ENCODE measurements at regions not wholly inside any gene's neighbourhood (a gene's known extent, or its start where the extent isn't known, plus 50 kb on each side); places are given as distances from the start of the nearest gene placed in this dataset.

GRCh38 chr15:93496888-93497287, 407.9 kb upstream of the RGMA start:
- intact Hi-C loops (cut with micrococcal nuclease) = no loop called here

GRCh38 chr15:93495799-93496637, 407.0 kb upstream of the RGMA start:
- intact Hi-C loops (cut with micrococcal nuclease) = no loop called here

GRCh38 chr15:93493172-93493571, 404.2 kb upstream of the RGMA start:
- intact Hi-C loops (cut with micrococcal nuclease) = no loop called here

DNA sequence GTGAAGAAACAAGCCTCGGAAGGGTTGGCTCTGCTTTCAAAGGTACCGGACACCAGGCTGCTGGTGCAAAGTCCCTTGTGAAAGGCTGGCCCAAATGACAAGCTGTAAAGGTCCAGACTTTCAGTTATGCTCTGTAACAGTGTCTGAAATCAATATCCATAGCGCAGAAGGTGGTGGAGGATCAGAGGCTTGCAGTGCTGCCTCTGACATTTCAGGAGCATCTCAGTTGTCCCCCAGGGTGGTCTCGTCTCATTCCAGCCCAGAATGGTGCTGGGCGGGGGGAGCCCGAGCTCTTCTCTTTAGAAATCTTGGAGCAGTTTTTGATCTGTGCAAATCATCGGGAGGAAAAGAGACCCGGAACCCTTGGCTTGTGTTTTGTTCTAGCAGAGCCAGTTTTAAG, 402.3 kb upstream of the RGMA start:
- intact Hi-C loops (cut with micrococcal nuclease) = no loop called here

- intact Hi-C loops (cut with micrococcal nuclease) = no loop called here
Measured at GRCh38 chr15:93488296-93488713, 399.3 kb upstream of the RGMA start.

DNA sequence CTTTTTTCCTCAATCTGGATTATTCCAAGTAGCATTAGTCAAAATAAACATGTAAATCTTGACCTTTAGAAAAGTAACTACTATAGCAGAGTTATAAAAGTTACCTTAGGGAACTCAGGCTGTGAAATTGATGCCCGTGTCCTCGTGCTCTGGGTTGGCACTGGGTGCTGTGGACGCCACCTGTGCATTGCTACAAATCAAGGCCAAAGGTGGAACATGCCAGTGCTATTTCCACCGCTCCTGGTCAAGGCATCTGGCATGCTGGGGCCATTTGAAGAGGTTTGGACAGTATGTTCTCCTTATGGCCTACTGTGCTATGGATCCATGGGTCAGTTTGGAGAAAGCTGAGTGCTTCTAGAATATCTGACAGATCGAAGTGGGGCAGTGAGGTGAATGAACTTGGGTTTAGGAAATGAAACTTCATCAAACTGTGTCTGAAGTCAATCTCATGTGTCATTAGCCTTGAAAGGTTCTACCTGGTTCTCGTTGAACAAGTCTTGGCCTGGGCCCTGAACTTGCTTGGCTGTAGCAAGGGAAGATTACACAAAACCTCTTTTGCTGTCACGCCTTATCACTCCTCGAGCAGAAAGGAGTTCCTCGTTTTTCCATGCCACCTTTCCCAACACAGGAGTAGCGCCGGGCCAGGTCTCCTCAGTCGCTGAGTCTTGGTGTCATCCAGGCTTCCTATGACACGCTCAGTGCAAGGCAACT, 397.6 kb upstream of the RGMA start:
- intact Hi-C loops (cut with micrococcal nuclease) = no loop called here

- intact Hi-C loops (cut with micrococcal nuclease) = no loop called here
Measured at GRCh38 chr15:93485438-93486327, 396.7 kb upstream of the RGMA start.

GRCh38 chr15:93483923-93484322, 394.9 kb upstream of the RGMA start:
- intact Hi-C loops (cut with micrococcal nuclease) = no loop called here

GRCh38 chr15:93482731-93483130, 393.7 kb upstream of the RGMA start:
- intact Hi-C loops (cut with micrococcal nuclease) = no loop called here

DNA sequence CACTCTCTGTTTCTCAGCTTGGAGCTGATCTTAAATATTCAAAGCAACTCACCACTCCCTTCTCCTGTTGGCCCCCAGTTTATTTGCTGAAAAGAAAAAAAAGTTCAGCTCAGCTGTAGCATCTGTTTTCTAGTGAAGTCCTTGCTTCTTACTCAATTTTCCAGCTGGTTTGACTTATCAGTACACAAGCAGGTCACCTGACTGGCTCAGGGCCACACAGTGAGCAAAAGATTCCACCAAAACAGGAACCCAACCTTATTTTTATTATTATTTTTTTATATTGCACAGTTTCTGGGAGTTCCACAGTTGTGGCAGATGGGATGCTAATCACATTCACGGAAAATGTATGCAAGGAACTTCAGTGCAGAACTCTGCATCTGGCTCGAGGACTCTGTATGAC, 390.7 kb upstream of the RGMA start:
- intact Hi-C loops (cut with micrococcal nuclease) = no loop called here

DNA sequence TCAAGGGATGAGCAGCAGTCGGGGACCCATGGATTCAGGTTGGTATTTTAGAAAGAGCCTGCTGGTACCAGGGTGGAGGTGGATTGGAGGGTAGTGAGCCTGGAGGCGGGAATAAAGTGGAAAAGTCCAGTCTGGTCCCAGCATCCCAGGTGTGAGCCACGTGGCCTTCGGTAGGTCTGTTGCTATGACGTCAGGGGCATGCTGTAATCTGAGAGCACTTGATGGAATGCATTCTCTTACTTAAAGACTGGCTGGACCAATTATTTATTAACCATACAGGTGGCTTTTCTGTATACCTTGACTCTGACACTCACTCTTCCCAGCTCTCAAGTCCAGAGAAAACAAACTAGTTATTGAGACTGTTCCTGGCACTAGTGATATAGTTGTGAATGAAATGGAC, 389.9 kb upstream of the RGMA start:
- intact Hi-C loops (cut with micrococcal nuclease) = no loop called here

DNA sequence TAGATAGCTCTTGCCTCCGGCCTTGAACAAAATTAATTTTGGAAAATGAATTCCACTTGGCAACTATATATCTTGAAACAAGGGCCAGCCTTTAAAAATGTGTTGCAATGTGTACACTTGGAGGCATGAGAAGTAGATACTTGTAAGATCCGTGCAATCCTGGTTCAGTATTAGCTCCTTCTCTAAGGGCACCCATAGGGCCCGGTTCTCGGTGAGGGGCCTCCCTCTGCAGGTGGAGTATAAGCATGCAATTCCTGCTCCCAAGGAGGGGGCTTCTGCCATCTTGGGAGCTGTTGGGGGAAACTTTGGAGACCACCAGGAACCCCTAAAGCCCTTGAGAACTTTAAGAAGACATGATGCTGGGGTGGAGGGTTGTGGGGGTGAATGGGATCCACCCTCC, 388.7 kb upstream of the RGMA start:
- intact Hi-C loops (cut with micrococcal nuclease) = no loop called here

DNA sequence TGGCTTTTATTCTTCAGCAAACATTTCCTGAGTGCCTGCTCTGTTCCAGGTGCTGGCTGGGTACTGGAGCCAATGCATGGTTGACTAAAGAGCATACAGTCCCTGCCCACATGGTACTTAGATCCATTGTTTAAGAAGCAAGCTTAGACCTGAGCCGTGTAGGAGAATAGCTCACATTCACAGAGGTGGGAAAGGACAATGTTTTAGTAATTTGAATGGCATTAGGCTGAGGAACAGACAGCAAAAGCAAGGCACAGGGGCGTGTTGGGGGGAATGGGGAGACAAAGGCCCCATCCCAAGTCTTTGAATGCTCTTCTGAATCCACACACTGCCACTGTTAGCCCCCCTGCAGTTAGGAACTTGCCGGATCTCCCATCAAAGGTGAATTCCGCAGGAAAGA, 388.2 kb upstream of the RGMA start:
- intact Hi-C loops (cut with micrococcal nuclease) = no loop called here

DNA sequence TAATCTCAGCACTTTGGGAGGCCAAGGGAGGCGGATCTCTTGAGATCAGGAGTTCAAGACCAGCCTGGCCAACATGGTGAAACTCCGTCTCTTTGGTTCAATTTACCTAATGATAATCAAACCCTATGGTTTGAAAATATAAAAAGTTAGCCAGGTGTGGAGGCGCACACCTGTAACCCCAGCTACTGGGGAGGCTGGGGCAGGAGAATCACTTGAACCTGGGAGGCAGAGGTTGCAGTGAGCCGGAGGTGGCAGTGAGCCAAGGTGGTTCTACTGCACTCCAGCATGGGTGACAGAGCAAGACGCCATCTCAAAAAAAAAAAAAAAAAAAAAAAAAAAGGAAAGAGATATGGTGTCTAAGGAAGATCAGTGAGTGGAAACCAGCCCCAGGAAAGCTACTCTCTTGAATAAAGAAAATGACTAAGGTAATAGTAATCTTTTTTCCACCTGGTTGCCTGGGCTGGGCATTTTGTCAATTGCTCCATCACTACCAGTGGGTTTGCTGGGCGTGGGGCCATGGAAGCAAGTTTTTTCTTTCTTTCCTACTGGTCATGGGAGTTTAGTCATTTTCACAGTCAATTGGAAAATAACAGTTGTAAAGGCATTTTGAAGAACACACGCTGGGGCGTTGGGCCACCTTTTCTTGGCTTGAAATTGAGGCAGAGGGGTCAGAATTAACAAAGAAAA, 387.6 kb upstream of the RGMA start:
- intact Hi-C loops (cut with micrococcal nuclease) = no loop called here

- intact Hi-C loops (cut with micrococcal nuclease) = no loop called here
Measured at GRCh38 chr15:93474728-93475127, 385.7 kb upstream of the RGMA start.

DNA sequence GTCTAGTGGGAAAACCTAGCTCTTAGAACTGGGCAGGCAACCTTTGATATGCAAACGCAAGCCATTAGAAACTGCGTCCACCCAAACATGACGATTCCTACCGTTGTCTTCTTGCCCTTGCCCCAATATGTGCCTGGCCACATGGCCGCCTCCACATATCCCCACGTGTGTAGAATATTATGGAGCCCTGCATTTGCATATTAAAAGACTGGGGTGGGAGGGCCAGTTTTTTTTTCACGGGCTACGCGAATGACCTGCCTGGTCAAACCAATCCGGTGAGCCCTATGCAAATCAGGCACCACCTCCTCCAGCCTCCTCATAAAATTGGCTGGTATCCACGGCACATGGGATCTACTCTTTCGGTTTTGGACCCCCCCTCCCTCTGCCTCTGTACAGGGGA, 381.0 kb upstream of the RGMA start:
- intact Hi-C loops (cut with micrococcal nuclease) = no loop called here

DNA sequence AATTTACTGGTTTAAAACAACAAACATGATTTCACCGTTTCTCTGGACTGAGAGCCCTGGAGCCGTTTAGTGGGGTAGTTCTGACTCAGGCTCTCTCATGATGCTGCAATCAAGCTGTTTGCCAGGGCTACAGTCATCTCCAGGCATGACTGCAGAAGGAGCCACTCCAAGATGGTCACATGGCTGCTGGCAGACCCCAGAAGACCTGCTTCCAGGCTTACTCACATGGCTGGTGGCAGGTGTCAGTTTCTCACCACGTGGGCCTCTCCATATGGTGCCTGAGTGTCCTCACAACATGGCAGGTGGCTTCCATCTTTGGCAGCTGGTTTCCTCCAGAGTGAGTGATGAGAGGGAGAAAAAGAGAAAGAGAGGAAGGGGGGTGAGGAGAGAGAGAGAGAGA, 378.3 kb upstream of the RGMA start:
- intact Hi-C loops (cut with micrococcal nuclease) = no loop called here

DNA sequence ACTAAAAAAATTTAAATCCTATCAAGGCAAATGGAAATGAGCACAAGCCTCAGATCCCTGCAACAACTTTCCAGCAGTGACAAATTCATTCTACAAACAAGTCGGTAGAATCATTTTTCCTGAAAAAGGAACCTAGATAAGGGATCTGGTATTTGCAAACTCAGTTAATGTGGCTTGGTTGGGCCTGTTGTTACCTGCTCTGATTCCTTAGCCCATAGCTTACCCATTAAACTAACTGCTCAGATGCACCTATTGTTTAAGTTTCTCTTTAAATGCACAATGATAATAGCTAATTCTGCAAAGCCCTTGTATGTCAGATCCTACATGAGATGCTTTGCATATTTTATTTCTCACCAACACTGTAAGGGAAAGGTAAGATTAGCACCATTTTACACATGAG, 377.4 kb upstream of the RGMA start:
- intact Hi-C loops (cut with micrococcal nuclease) = no loop called here

DNA sequence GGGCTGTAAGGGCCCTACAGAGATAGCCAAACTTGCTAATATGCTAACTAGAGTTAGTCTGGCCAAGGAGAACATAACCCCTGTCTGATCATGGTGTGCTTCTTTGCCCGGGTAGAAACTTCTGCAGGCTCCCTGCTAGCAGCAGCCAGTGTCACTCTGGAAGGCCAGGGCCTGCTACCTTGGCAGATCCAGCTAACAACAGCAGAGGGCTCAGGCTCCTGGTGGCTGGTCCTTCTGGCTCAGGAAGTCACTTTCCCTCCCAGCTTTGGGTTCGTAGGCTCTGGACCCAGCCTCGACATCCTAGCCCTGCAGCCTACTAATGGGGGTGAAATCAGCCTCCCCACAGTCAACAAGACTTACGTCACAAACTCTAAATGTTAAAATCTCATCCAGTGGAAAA, 373.7 kb upstream of the RGMA start:
- intact Hi-C loops (cut with micrococcal nuclease) = no loop called here

DNA sequence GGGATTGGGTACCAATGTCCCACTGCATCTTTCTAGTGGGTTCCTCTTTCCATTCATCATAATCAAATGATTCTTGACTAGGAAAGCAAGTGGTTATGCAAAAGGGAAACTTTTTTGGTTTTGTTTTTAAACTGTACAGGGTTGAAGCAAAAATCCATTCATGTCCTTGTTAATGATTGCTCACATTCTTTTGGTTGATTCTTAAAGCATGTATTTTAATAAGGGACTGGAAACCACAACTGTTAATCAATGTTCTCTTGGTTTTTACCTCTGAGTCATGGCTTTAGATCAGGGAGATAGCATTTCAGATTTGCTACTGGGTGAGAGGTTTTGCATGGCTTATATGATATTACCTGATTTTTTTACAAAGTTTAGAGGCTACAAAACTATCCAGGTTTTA, 371.7 kb upstream of the RGMA start:
- intact Hi-C loops (cut with micrococcal nuclease) = no loop called here

DNA sequence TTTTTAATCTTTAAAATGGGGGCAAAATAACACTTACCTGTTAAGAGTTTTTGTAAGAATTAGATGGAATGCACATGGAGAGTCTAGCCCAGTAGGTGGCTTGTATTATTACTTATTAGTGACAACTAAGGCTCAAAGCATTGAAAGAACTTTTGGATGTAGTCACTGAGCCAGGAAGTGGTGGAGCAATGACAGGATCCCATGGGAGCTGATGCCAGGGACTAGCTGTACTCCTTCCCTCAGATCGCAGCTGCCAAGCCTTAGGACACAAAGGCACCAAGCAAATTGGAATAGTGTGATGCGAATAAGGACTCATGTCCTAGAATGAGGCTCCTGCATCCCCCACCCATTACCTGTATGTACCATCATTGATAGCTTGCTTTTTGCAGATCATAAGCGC, 370.4 kb upstream of the RGMA start:
- intact Hi-C loops (cut with micrococcal nuclease) = no loop called here
